ENCODE measurements at regions not wholly inside any gene's neighbourhood (a gene's known extent, or its start where the extent isn't known, plus 50 kb on each side); places are given as distances from the start of the nearest gene placed in this dataset.

DNA sequence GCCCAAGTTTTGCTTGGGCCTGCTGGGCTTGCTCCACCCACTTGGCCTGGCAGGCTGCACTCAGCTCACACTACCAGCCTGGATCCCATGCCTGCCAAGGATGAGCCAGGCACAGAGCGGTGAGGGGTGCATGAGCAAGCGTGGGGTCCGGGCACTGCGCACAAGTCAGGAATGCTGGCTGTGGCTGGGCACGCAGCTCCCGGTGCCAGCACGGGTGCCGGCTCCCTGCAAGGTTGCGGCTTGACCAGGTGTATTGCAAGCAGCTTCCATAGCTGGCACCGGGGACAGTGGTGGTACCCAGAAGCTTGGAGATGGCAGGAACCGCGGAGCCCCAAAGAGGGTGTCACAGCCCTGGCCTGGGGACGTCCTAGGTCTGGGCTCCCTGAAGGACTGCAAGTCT lies 224.4 kb upstream of the NRIP1 start:
- H3K4me3 Mint-ChIP-seq (ENCODE audit: unreplicated experiment) = no peak overlapping the region
- H3K36me3 Mint-ChIP-seq (ENCODE audit: unreplicated experiment) = peaks cover 3% of the 10 kb centered on the region
- H3K27me3 Mint-ChIP-seq (ENCODE audit: unreplicated experiment) = peaks cover 4% of the 10 kb centered on the region
- H3K9me3 Mint-ChIP-seq (ENCODE audit: unreplicated experiment) = peaks cover 2% of the 10 kb centered on the region
- H3K27ac Mint-ChIP-seq (ENCODE audit: unreplicated experiment) = no peak overlapping the region
- TF ChIP-seq, protein P1, sequence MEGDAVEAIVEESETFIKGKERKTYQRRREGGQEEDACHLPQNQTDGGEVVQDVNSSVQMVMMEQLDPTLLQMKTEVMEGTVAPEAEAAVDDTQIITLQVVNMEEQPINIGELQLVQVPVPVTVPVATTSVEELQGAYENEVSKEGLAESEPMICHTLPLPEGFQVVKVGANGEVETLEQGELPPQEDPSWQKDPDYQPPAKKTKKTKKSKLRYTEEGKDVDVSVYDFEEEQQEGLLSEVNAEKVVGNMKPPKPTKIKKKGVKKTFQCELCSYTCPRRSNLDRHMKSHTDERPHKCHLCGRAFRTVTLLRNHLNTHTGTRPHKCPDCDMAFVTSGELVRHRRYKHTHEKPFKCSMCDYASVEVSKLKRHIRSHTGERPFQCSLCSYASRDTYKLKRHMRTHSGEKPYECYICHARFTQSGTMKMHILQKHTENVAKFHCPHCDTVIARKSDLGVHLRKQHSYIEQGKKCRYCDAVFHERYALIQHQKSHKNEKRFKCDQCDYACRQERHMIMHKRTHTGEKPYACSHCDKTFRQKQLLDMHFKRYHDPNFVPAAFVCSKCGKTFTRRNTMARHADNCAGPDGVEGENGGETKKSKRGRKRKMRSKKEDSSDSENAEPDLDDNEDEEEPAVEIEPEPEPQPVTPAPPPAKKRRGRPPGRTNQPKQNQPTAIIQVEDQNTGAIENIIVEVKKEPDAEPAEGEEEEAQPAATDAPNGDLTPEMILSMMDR (IDR thresholded peaks at IDR 0.05; ENCODE audit: partially characterized antibody, unreplicated experiment) = no peak
- H3K4me1 Mint-ChIP-seq (ENCODE audit: low read depth, unreplicated experiment) = peaks cover 2% of the 10 kb centered on the region
- DNase-seq = no peak

DNA sequence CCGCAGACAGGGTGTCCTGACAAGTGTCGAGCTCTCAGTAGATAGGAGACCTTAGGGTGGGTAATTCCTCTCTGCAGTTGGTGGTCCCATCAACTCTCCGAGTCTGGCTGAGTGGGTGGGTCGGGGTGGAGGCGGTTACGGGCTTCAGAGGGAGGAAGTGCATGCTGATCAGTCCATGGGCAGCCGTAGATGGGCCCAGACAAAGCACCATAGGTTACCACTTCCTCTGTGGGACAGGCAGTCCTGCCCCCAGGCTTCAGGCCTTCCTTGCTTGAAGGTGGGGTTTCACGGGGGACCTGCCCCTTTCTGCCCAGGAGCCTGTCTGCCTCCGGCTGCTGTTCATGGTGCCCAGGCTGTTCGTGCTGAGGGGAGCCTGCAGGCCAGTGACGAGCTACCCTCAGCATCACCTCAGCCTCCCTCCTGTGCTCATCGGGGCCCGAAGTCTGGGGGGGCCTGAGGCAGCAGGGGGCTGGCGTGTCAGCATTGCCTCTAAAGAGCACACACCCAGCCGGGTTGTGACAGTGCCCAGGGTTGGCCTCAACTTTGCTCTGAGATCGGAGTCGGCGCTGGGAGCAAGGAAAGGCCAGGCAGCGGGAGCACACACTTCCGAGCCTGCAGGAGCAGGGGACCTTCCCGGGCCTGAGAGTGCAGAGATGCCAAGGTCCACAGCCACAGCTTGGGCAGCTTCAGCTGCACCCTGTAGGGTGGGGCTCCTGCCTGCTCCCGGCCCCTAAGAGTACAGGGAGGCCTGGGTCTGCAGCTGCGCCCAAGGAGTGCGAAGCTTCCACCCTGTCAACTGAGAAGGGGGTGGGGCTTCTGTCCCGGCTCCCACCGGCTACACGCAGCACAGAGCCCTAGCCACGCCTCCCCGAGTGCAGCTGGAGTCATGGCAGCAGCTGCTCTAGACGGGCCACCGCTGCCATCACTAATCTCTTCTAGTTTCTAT lies 225.4 kb upstream of the NRIP1 start:
- Mint-ChIP-seq H3K27me3 (ENCODE audit: unreplicated experiment) (peaks cover 4% of the 10 kb centered on the region), H3K4me1 (ENCODE audit: low read depth, unreplicated experiment) (peaks cover 2% of the 10 kb centered on the region), H3K27ac (ENCODE audit: unreplicated experiment) (peak overlapping the region; percentile 44), H3K9me3 (ENCODE audit: unreplicated experiment) (peaks cover 2% of the 10 kb centered on the region), H3K36me3 (ENCODE audit: unreplicated experiment) (peaks cover 3% of the 10 kb centered on the region), H3K4me3 (ENCODE audit: unreplicated experiment) (no peak overlapping the region)
- TF ChIP-seq, protein P1 (IDR thresholded peaks at IDR 0.05; ENCODE audit: partially characterized antibody, unreplicated experiment) = no peak
- peak; percentile 63 for DNase-seq

DNA sequence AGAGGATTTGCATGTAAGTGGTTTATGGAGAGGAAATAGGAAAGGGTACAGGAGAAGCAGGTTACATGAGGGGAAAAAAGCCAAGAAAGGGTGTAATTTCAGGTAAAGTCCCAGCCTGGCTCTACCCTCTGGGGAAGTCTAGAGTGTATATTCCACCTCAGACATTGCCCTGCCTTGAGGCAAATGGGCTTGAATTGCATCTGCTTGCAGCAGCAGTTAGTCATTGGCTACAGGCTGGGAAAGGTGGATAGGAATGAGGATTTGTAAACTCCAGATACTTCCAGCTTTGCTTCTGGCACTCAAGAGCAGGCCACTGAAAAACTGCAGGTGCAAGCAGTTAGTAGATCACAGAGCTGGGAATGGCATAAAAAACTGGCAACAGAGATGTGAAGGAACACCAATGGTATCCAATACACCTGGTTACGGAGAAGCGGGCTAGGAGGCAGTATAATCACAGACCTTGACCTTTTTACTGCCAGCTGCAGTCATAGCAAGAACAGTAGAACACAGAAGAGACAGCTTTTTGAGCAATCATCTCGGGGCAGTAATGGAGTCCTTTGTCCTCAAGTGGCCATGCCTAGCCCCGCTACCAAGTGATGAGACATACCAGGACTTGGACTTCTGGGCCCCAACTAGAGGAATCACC lies 226.9 kb upstream of the NRIP1 start:
- H3K27me3 Mint-ChIP-seq (ENCODE audit: unreplicated experiment) = peaks cover 4% of the 10 kb centered on the region
- H3K27ac Mint-ChIP-seq (ENCODE audit: unreplicated experiment) = no peak overlapping the region
- peaks cover 3% of the 10 kb centered on the region for H3K36me3 Mint-ChIP-seq (ENCODE audit: unreplicated experiment)
- TF ChIP-seq, protein P1 (IDR thresholded peaks at IDR 0.05; ENCODE audit: partially characterized antibody, unreplicated experiment) = no peak
- peaks cover 2% of the 10 kb centered on the region for H3K9me3 Mint-ChIP-seq (ENCODE audit: unreplicated experiment)
- H3K4me3 Mint-ChIP-seq (ENCODE audit: unreplicated experiment) = no peak overlapping the region
- peaks cover 2% of the 10 kb centered on the region for H3K4me1 Mint-ChIP-seq (ENCODE audit: low read depth, unreplicated experiment)
- no peak for DNase-seq

DNA sequence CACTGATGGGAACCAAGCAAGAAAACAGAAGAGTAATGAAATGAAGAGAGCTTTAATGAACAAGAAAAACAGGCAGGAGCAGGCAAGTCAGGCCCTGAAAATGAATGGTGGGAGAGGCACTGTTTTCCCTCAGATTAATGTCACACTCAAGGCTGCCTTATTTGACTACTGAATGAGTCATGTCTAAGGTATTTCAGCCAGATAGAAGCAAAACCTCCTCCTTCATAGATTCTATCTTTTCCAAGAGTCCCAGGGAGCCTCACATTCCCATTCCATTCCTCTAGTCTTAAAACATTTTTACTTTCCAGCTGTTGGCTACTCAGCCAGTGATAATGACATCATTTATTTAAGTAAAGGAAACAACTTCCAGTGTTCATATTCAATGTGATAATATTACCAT lies 228.4 kb upstream of the NRIP1 start:
- H3K27me3 Mint-ChIP-seq (ENCODE audit: unreplicated experiment) = peaks cover 4% of the 10 kb centered on the region
- DNase-seq = no peak
- H3K36me3 Mint-ChIP-seq (ENCODE audit: unreplicated experiment) = peaks cover 3% of the 10 kb centered on the region
- H3K9me3 Mint-ChIP-seq (ENCODE audit: unreplicated experiment) = peaks cover 2% of the 10 kb centered on the region
- H3K27ac Mint-ChIP-seq (ENCODE audit: unreplicated experiment) = no peak overlapping the region
- TF ChIP-seq, protein P1 (IDR thresholded peaks at IDR 0.05; ENCODE audit: partially characterized antibody, unreplicated experiment) = no peak
- H3K4me1 Mint-ChIP-seq (ENCODE audit: low read depth, unreplicated experiment) = peaks cover 2% of the 10 kb centered on the region
- H3K4me3 Mint-ChIP-seq (ENCODE audit: unreplicated experiment) = no peak overlapping the region

DNA sequence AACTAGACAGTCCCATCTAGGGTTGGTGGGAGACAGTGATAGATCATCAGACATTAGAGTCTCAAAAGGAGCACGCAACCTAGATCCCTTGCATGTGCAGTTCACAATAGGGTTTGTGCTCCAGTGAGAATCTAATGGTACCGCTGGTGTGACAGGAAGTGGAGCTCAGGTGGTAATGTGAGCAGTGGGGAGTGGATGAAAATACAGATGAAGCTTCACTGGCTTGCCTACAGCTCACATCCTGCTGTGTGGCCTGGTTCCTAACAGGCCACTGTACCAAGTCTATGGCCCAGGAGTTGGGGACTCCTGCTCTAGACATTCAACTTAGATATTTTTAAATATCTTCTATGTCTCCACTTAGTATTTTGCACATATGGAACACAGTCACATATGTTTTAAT lies 231.1 kb upstream of the NRIP1 start:
- Mint-ChIP-seq H3K36me3 (ENCODE audit: unreplicated experiment) (peaks cover under 1% of the 10 kb centered on the region), H3K4me1 (ENCODE audit: low read depth, unreplicated experiment) (no peaks in the 10 kb centered on the region), H3K4me3 (ENCODE audit: unreplicated experiment) (no peak overlapping the region), H3K27ac (ENCODE audit: unreplicated experiment) (no peak overlapping the region), H3K9me3 (ENCODE audit: unreplicated experiment) (peaks cover 4% of the 10 kb centered on the region), H3K27me3 (ENCODE audit: unreplicated experiment) (no peaks in the 10 kb centered on the region)
- TF ChIP-seq, protein P1 (IDR thresholded peaks at IDR 0.05; ENCODE audit: partially characterized antibody, unreplicated experiment) = no peak
- DNase-seq = no peak

Data from glutamatergic neuron (in vitro differentiated cells).